AG04450 (cell line): ENCODE measurements at regions not wholly inside any gene's neighbourhood (a gene's known extent, or its start where the extent isn't known, plus 50 kb on each side); places are given as distances from the start of the nearest gene placed in this dataset.

ENCODE experiments used
- CTCF ChIA-PET: fragments of 300-600, 350-600 bp; formaldehyde crosslinking; extraction: SDS; loops from one replicate; lab custom pipeline; 2022; ENCODE audit warnings: antibody characterized with exemption, inconsistent platforms; lab: Charles Lee
- POLR2A ChIA-PET: fragments of 350-600 bp; formaldehyde crosslinking; extraction: SDS; loops from one replicate; lab custom pipeline; 2021; ENCODE audit warnings: antibody characterized with exemption, inconsistent platforms; lab: Yijun Ruan, JAX
- DNase-seq: peaks from one replicate; pipeline ENCODE4 v3.0.0-alpha.2; 2011; ENCODE audit warnings: low read depth, low spot score
- H3K27ac ChIP-seq: one replicate; pipeline ENCODE4 v1.5.1; 2012; ENCODE audit warnings: low read depth, low read length, control low read depth
- H3K27me3 ChIP-seq: one replicate; pipeline ENCODE4 v1.6.0; 2012; ENCODE audit warnings: low read length; ENCODE audit not compliant: control insufficient read depth, insufficient read depth
- H3K4me3 ChIP-seq: 2 replicates; pipeline ENCODE4 v1.5.1; 2011; ENCODE audit warnings: mild to moderate bottlenecking, low read depth, low read length, control low read depth
- H3K9me3 ChIP-seq: 2 replicates; pipeline ENCODE4 v1.5.1; 2012; ENCODE audit warnings: low read length; ENCODE audit not compliant: control insufficient read depth, insufficient read depth
- TF ChIP-seq, protein P1 (sequence below): IDR thresholded peaks from 2 replicates; pipeline ENCODE4 v1.5.1; 2011; ENCODE audit warnings: low read depth, low read length, control low read depth, inconsistent platforms

DNA sequence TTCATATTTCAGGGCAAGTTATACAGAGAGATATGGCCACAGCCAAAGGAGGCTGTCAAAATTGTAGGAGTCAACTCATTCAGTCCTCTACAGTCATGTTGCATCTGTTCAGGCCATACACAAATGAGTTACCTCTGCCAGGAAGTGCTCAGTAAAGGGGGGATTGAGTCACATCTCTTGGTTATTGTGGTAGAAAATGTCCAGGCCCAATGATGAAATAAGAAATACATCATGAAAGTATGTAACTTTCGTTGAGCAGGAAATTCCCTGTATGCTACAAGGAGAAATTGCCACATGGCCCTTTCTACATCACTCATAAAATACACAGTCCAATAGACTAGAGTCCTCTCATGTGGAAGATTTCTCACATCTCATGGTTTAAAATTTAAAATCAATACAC lies 103.9 kb upstream of the COL3A1 start:
- H3K9me3 ChIP-seq, result no peaks in the 10 kb centered on the region
- H3K27me3 ChIP-seq, result no peaks in the 10 kb centered on the region
- ChIA-PET CTCF (interaction anchor here (0.8 kb wide), 1 partner anchor 106 kb away, joined by 3 read pairs; no protein-coding TSS in a partner anchor), POLR2A (no interaction called here)
- TF ChIP-seq, protein P1, sequence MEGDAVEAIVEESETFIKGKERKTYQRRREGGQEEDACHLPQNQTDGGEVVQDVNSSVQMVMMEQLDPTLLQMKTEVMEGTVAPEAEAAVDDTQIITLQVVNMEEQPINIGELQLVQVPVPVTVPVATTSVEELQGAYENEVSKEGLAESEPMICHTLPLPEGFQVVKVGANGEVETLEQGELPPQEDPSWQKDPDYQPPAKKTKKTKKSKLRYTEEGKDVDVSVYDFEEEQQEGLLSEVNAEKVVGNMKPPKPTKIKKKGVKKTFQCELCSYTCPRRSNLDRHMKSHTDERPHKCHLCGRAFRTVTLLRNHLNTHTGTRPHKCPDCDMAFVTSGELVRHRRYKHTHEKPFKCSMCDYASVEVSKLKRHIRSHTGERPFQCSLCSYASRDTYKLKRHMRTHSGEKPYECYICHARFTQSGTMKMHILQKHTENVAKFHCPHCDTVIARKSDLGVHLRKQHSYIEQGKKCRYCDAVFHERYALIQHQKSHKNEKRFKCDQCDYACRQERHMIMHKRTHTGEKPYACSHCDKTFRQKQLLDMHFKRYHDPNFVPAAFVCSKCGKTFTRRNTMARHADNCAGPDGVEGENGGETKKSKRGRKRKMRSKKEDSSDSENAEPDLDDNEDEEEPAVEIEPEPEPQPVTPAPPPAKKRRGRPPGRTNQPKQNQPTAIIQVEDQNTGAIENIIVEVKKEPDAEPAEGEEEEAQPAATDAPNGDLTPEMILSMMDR, result no peak
- peak; percentile 73 for DNase-seq
- peak overlapping the region; percentile 43 for H3K27ac ChIP-seq
- no peak overlapping the region for H3K4me3 ChIP-seq

DNA sequence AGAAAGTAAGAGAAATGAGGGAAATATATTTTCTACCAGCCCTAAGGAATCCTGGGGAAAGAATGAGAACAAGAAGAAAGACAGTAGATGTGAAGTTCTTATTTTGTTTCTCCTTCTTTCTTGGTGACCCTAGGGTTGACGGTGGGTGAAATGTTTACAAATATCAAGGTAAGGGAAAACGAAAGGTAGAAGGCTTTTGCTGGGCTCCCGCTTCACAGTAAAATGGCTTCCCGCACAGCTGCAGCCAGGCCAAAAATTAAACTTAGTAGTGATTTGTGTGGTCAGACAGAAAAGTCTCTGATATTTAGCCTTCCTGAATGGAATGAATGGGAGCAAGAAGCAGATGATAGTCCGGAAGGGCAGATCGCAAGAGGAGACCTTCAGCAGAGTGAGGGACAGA lies 99.1 kb upstream of the COL3A1 start:
- CTCF ChIA-PET, result no interaction called here
- Histone ChIP-seq H3K4me3 (no peak overlapping the region), H3K27me3 (no peaks in the 10 kb centered on the region), H3K9me3 (no peaks in the 10 kb centered on the region), H3K27ac (no peak overlapping the region)
- DNase-seq, result no peak
- POLR2A ChIA-PET, result no interaction called here
- TF ChIP-seq, protein P1, result no peak

DNA sequence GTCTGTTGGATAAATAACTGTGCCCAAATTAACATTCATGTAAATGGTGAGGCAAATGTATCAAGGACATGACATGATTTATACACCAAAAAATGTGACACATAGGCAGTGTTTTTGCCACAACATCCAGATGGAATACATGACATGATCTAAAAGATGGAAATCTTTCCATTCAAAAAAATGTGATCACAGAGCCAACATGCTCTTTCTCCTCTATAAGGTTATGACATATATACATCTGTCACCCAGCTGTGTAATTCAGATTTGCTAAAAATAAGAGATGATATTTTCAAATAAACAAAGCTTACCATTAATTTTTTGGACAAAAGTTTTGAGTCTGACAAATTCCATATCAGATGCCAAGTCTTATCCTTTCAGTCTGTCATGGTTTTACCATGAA lies 95.5 kb upstream of the COL3A1 start:
- Histone ChIP-seq H3K4me3 (no peak overlapping the region), H3K27ac (no peak overlapping the region), H3K9me3 (no peaks in the 10 kb centered on the region), H3K27me3 (no peaks in the 10 kb centered on the region)
- ChIA-PET CTCF (no interaction called here), POLR2A (no interaction called here)
- TF ChIP-seq, protein P1, result no peak
- no peak for DNase-seq

DNA sequence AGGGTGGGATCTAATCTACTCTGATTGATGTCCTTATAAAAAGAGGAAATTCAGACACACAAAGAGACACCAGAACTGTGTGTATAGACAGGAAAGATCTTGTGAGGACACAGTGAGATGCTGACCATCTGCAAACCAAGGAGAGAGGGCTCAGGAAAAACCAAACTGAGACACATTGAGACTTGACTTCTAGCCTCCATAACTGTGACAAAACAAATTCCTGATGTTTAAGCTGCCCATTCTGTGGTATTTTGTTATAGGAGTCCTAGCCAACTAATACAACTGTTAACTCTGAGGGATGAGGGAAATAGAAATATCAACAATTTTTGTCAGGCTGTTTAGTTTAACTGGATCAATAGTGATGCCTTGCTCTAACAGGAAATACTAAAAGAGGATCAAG lies 93.4 kb upstream of the COL3A1 start:
- DNase-seq, result no peak
- no peaks in the 10 kb centered on the region for H3K27me3 ChIP-seq
- ChIA-PET CTCF (no interaction called here), POLR2A (no interaction called here)
- no peak overlapping the region for H3K27ac ChIP-seq
- TF ChIP-seq, protein P1, result no peak
- H3K4me3 ChIP-seq, result no peak overlapping the region
- H3K9me3 ChIP-seq, result no peaks in the 10 kb centered on the region

DNA sequence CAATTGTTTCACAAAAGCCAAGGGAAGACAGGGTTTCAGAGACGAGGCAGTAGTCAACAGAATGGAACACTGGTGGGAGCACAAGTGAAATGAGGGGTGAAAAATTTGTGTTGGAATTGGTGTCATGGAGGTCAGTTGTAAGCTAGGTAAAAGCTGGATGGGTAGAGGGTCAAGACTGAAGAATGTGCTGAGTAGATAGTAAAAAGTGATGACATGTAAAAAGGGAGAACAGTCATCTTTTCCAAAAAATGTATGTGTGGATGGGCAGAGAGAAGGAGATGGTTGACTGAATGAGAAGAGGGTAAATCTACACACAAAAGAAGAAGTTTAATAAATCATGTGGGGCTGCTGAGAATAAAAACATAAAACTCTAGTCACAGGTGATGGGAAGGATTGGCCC lies 92.7 kb upstream of the COL3A1 start:
- POLR2A ChIA-PET, result no interaction called here
- no peak overlapping the region for H3K27ac ChIP-seq
- no peak overlapping the region for H3K4me3 ChIP-seq
- CTCF ChIA-PET, result no interaction called here
- H3K9me3 ChIP-seq, result no peaks in the 10 kb centered on the region
- no peak for DNase-seq
- H3K27me3 ChIP-seq, result no peaks in the 10 kb centered on the region
- TF ChIP-seq, protein P1, result no peak
